ENCODE measurements at regions not wholly inside any gene's neighbourhood (a gene's known extent, or its start where the extent isn't known, plus 50 kb on each side); places are given as distances from the start of the nearest gene placed in this dataset.

DNA sequence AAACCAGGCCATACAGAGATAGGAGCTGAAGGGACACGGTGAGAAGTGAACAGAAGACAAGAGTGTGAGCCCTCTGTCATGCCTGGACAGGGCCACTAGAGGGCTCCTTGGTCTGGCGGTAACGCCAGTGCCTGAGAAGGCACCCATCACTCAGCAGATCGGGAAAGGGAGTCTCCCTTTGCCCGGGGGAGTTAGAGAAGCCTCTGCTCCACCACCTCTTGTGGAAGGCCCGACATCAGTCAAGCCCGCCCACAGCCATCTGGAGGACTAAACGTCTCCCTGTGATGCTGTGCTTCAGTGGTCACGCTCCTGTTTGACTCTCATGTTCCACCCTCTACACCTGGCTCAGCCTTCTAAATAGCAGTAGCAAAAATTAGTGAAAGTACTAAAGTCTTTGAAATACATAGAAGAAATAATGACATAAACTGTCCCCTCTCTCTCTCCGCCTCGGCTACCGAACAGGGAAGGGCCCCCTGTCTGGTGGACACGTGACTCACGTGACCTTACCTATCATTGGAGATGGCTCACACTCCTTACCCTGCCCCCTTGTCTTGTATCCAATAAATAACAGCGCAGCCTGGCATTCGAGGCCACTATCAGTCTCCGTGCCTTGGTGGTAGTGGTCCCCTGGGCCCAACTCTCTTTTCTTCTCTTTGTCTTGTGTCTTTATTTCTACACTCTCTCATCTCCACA, 66.7 kb downstream of the RPP21 start:
- H3K4me1 Mint-ChIP-seq, result peaks cover 6% of the 10 kb centered on the region

More for the DNA sequence above, 66.7 kb downstream of the RPP21 start:
- no peak overlapping the region for H3K27ac Mint-ChIP-seq
- DNase-seq (ENCODE audit: low spot score) (peak; percentile 80), ATAC-seq (peak; percentile 97)
- POLR2A ChIA-PET, result interaction anchor here (0.6 kb wide), 1 partner anchor 224 kb away, joined by 3 read pairs; no protein-coding TSS in a partner anchor
- TF ChIP-seq, protein P1, sequence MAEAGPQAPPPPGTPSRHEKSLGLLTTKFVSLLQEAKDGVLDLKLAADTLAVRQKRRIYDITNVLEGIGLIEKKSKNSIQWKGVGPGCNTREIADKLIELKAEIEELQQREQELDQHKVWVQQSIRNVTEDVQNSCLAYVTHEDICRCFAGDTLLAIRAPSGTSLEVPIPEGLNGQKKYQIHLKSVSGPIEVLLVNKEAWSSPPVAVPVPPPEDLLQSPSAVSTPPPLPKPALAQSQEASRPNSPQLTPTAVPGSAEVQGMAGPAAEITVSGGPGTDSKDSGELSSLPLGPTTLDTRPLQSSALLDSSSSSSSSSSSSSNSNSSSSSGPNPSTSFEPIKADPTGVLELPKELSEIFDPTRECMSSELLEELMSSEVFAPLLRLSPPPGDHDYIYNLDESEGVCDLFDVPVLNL (CRISPR knock-in tag; IDR thresholded peaks at IDR 0.05; ENCODE audit: borderline replicate concordance, low read depth), result no peak
- TF ChIP-seq USF2 (CRISPR knock-in tag; IDR thresholded peaks at IDR 0.05) (peak; percentile 74), ZNF425 (CRISPR knock-in tag; conservative IDR thresholded peaks at IDR 0.05) (no peak), KAT7 (CRISPR knock-in tag; IDR thresholded peaks at IDR 0.05; ENCODE audit: borderline replicate concordance) (no peak), CBFB (CRISPR knock-in tag; IDR thresholded peaks at IDR 0.05; ENCODE audit: low read depth) (no peak), NR2C2 (CRISPR knock-in tag; IDR thresholded peaks at IDR 0.05) (no peak), E2F1 (CRISPR knock-in tag; IDR thresholded peaks at IDR 0.05) (no peak), CTCF (IDR thresholded peaks at IDR 0.05) (peak; percentile 79), STAT6 (CRISPR knock-in tag; conservative IDR thresholded peaks at IDR 0.05; ENCODE audit: low read depth) (no peak)
- CTCF ChIA-PET, result interaction anchor here (0.8 to 1.4 kb wide), 11 partner anchors 9 to 502 kb away, joined by 3 to 25 read pairs (median 4); partner anchors contain the start of gene VARS2
- H3K4me3 Mint-ChIP-seq, result peak overlapping the region; percentile 53
- H3K27me3 Mint-ChIP-seq (ENCODE audit: low read depth), result peaks cover 73% of the 10 kb centered on the region
- peaks cover 32% of the 10 kb centered on the region for H3K9me3 Mint-ChIP-seq
- no peaks in the 10 kb centered on the region for H3K36me3 Mint-ChIP-seq

Measured in WTC11 (cell line).